HG02623 (cell line): ENCODE measurements at regions not wholly inside any gene's neighbourhood (a gene's known extent, or its start where the extent isn't known, plus 50 kb on each side); places are given as distances from the start of the nearest gene placed in this dataset.

Experiments used
- ATAC-seq: cut with Tn5 transposase; IDR thresholded peaks from one replicate; pipeline ENCODE4 v1.9.1; 2021; ENCODE audit warnings: moderate library complexity; ENCODE audit not compliant: unreplicated experiment

- ATAC-seq = no peak
Measured at GRCh38 chr1:55575571-55576279, 360.6 kb upstream of the USP24 start.

- ATAC-seq = no peak
Measured at GRCh38 chr1:55574691-55575225, 359.6 kb upstream of the USP24 start.

GRCh38 chr1:55572878-55573734 is 357.9 kb upstream of the USP24 start:
- no peak for ATAC-seq

GRCh38 chr1:55571767-55572166 is 356.6 kb upstream of the USP24 start:
- ATAC-seq = no peak

GRCh38 chr1:55569417-55569816 is 354.3 kb upstream of the USP24 start:
- no peak for ATAC-seq

- ATAC-seq = no peak
Measured at GRCh38 chr1:55568732-55569131, 353.6 kb upstream of the USP24 start.

GRCh38 chr1:55560266-55560665 is 345.1 kb upstream of the USP24 start:
- ATAC-seq = no peak

GRCh38 chr1:55559842-55560241 is 344.7 kb upstream of the USP24 start:
- ATAC-seq = no peak

GRCh38 chr1:55559161-55559611 is 344.0 kb upstream of the USP24 start:
- no peak for ATAC-seq

GRCh38 chr1:55558515-55558914 is 343.4 kb upstream of the USP24 start:
- no peak for ATAC-seq

- no peak for ATAC-seq
Measured at GRCh38 chr1:55555956-55556725, 341.0 kb upstream of the USP24 start.

GRCh38 chr1:55554611-55555010 is 339.4 kb upstream of the USP24 start:
- no peak for ATAC-seq

GRCh38 chr1:55552636-55553035 is 337.5 kb upstream of the USP24 start:
- no peak for ATAC-seq

- no peak for ATAC-seq
Measured at GRCh38 chr1:55547405-55547804, 332.2 kb upstream of the USP24 start.

- ATAC-seq = no peak
Measured at GRCh38 chr1:55546553-55546952, 331.4 kb upstream of the USP24 start.

GRCh38 chr1:55544826-55545225 is 329.7 kb upstream of the USP24 start:
- no peak for ATAC-seq

- no peak for ATAC-seq
Measured at GRCh38 chr1:55542901-55543504, 327.8 kb upstream of the USP24 start.

- ATAC-seq = no peak
Measured at GRCh38 chr1:55541296-55541695, 326.1 kb upstream of the USP24 start.

- no peak for ATAC-seq
Measured at GRCh38 chr1:55539652-55540512, 324.7 kb upstream of the USP24 start.

- ATAC-seq = no peak
Measured at GRCh38 chr1:55538428-55538827, 323.3 kb upstream of the USP24 start.
